Natural killer cell (primary cell): ENCODE measurements at regions not wholly inside any gene's neighbourhood (a gene's known extent, or its start where the extent isn't known, plus 50 kb on each side); places are given as distances from the start of the nearest gene placed in this dataset.
A peak's percentile ranks its signal among the peaks of the same experiment; 100 is the strongest.

Source experiments
- ATAC-seq, 3 donors: fragments of 150-1000 bp in 2 of 3; fragments of 200-7000 bp in 1 of 3; cut with Tn5 transposase; 1 replicate in 1 of 3; 2 replicates in 2 of 3; pipeline ENCODE4 v1.10.0; 2021; ENCODE audit warnings: mild to moderate bottlenecking in 2 of 3, moderate library complexity in 2 of 3
- DNase-seq, 2 donors: peaks; one replicate each; pipeline versions ENCODE4 v3.0.0 to v3.0.0-alpha.2; 2013 to 2021; ENCODE audit warnings: mixed read lengths in 1 of 2
- H3K27ac ChIP-seq: one replicate; pipeline ENCODE4 v1.5.1; 2013; ENCODE audit warnings: mild to moderate bottlenecking, low read length
- H3K27me3 ChIP-seq: one replicate; pipeline ENCODE4 v1.6.1; 2013; ENCODE audit warnings: low read length; ENCODE audit not compliant: control insufficient read depth, insufficient read depth
- H3K36me3 ChIP-seq: one replicate; pipeline ENCODE4 v1.6.1; 2013; ENCODE audit warnings: low read length; ENCODE audit not compliant: control insufficient read depth, insufficient read depth
- H3K4me1 ChIP-seq: one replicate; pipeline ENCODE4 v1.6.1; 2013; ENCODE audit warnings: low read length; ENCODE audit not compliant: control insufficient read depth, insufficient read depth
- H3K4me3 ChIP-seq: one replicate; pipeline ENCODE4 v1.5.1; 2013; ENCODE audit warnings: low read length
- H3K9me3 ChIP-seq: one replicate; pipeline ENCODE4 v1.6.1; 2013; ENCODE audit warnings: low read length; ENCODE audit not compliant: control insufficient read depth, insufficient read depth
- H3K27ac Mint-ChIP-seq, 2 donors: one replicate each; pipeline ENCODE4 v1.8.0; 2022; ENCODE audit warnings: mild to moderate bottlenecking in 2 of 2, mixed read lengths in 2 of 2, moderate library complexity in 1 of 2
- H3K27me3 Mint-ChIP-seq, 2 donors: one replicate each; pipeline ENCODE4 v1.8.0; 2022; ENCODE audit warnings: low read depth in 2 of 2, mixed read lengths in 2 of 2
- H3K36me3 Mint-ChIP-seq: one replicate; pipeline ENCODE4 v1.8.0; 2022; ENCODE audit warnings: mixed read lengths
- H3K4me1 Mint-ChIP-seq, 2 donors: one replicate each; pipeline ENCODE4 v1.8.0; 2022; ENCODE audit warnings: mixed read lengths in 2 of 2
- H3K4me3 Mint-ChIP-seq: one replicate; pipeline ENCODE4 v1.8.0; 2022; ENCODE audit warnings: mild to moderate bottlenecking, moderate library complexity, mixed read lengths
- H3K9me3 Mint-ChIP-seq, 2 donors: one replicate each; pipeline ENCODE4 v1.8.0; 2022; ENCODE audit warnings: mixed read lengths in 2 of 2
- CTCF ChIP-seq: fragments of 200-600 bp; IDR thresholded peaks from one replicate; pipeline ENCODE4 v1.8.0; 2022; ENCODE audit warnings: antibody characterized with exemption
- WGBS: methylation state at CpG from one replicate; pipeline ENCODE4 v1.1.7; 2013; ENCODE audit warnings: missing lambda C conversion rate; ENCODE audit not compliant: insufficient coverage; 5-methylcytosine and 5-hydroxymethylcytosine counted together
- intact Hi-C: fragments of 100-400 bp; cut with micrococcal nuclease; formaldehyde crosslinking; loops from one replicate; pipeline ENCODE4 v1.14.2; 2022

GRCh38 chr14:22333422-22334274 lies 255.4 kb downstream of the DAD1 start:
- Mint-ChIP-seq H3K9me3 (peaks cover 2 to 3% of the 10 kb centered on the region in 2 donors), H3K27me3 (no peaks in the 10 kb centered on the region), H3K27ac (no peak overlapping the region), H3K4me1 (peaks cover 7 to 12% of the 10 kb centered on the region in 2 donors), H3K4me3 (no peak overlapping the region), H3K36me3 (no peaks in the 10 kb centered on the region)
- Histone ChIP-seq H3K27me3 (no peaks in the 10 kb centered on the region), H3K27ac (no peak overlapping the region), H3K4me3 (no peak overlapping the region), H3K4me1 (peaks cover 5% of the 10 kb centered on the region), H3K36me3 (no peaks in the 10 kb centered on the region), H3K9me3 (peaks cover 7% of the 10 kb centered on the region)
- TF ChIP-seq CTCF, result no peak
- WGBS, result 70% methylated on average over 4 of the region's 6 CpGs
- ATAC-seq (no peak), DNase-seq (peak in 1 of 2 donors; percentile 4)
- intact Hi-C loops, result no loop called here

DNA sequence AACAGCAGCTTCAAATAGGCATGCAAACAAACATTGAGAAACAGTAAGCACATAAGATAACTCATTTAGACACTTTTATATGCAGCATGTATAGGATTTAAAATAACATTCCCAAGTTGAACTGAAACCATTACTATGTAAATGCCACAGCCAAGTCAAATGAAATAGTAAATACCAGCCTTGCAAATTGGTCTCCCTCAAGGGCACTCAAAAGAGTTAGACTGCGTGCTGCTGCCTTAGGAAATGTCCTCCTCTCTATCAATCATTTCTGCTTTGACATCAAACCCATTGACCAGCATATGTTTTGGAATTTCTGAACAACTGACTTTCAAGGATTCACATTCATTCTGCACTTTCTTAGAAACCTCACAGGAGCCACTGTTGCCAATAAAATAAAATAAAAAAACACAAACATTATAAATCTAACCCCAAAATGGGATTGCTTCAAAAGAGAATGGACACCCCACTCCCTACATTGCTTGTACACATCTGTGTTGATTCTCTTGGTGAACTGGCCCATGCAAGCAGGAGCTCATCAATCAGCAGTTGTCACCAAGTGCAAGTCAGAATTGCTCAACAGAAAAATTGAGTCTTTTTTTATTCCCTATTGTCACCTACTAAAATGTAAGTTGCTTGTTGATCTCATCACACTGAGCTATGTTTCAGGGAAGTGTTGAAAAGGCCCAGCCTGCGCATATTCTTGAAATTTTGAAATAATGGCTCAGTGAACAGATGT lies 256.2 kb downstream of the DAD1 start:
- H3K27ac Mint-ChIP-seq, result no peak overlapping the region
- Histone ChIP-seq H3K27me3 (no peaks in the 10 kb centered on the region), H3K9me3 (peaks cover 10% of the 10 kb centered on the region), H3K36me3 (no peaks in the 10 kb centered on the region), H3K4me1 (peaks cover 5% of the 10 kb centered on the region), H3K4me3 (no peak overlapping the region), H3K27ac (no peak overlapping the region)
- WGBS, result 89% methylated on average over 2 of the region's 2 CpGs
- H3K27me3 Mint-ChIP-seq, result no peaks in the 10 kb centered on the region
- TF ChIP-seq CTCF, result no peak
- DNase-seq, result no peak
- no peak overlapping the region for H3K4me3 Mint-ChIP-seq
- no peak for ATAC-seq
- intact Hi-C loops, result no loop called here
- H3K4me1 Mint-ChIP-seq, result peaks cover 7 to 12% of the 10 kb centered on the region in 2 donors
- H3K9me3 Mint-ChIP-seq, result peaks cover 2 to 3% of the 10 kb centered on the region in 2 donors
- H3K36me3 Mint-ChIP-seq, result no peaks in the 10 kb centered on the region

DNA sequence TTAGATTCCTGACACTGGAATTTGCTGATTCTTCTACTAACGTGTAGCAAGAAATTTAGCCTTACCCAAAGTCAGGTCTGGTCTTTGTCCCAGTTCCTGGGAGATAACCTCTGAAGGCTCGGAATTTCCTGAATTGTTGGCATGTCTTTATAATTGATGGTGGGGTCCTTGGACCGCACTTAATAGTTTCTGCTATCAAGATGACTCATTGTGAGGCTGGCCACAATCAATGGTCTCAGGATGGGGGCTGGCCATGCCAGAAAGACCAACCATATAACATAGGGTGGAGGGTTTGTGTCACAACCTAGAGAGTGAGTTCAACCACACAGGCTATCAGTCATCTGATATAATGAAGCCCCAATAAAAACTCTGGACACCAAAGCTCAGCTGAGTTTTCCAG lies 259.7 kb downstream of the DAD1 start:
- no peak for TF ChIP-seq CTCF
- 78% methylated on average over 3 of the region's 3 CpGs for WGBS
- ATAC-seq (no peak), DNase-seq (no peak)
- H3K4me1 ChIP-seq, result no peaks in the 10 kb centered on the region
- H3K4me1 Mint-ChIP-seq, result no peaks in the 10 kb centered on the region
- intact Hi-C loops, result no loop called here
- no peak overlapping the region for H3K27ac Mint-ChIP-seq
- H3K9me3 Mint-ChIP-seq, result peaks cover 2 to 6% of the 10 kb centered on the region in 2 donors
- H3K9me3 ChIP-seq, result peaks cover 12% of the 10 kb centered on the region
- H3K27me3 Mint-ChIP-seq, result peaks cover 0 to 7% of the 10 kb centered on the region in 2 donors
- no peak overlapping the region for H3K4me3 Mint-ChIP-seq
- H3K36me3 Mint-ChIP-seq, result no peaks in the 10 kb centered on the region
- no peaks in the 10 kb centered on the region for H3K27me3 ChIP-seq
- H3K27ac ChIP-seq, result no peak overlapping the region
- no peak overlapping the region for H3K4me3 ChIP-seq
- H3K36me3 ChIP-seq, result no peaks in the 10 kb centered on the region
